ENCODE measurements at regions not wholly inside any gene's neighbourhood (a gene's known extent, or its start where the extent isn't known, plus 50 kb on each side); places are given as distances from the start of the nearest gene placed in this dataset.

DNA sequence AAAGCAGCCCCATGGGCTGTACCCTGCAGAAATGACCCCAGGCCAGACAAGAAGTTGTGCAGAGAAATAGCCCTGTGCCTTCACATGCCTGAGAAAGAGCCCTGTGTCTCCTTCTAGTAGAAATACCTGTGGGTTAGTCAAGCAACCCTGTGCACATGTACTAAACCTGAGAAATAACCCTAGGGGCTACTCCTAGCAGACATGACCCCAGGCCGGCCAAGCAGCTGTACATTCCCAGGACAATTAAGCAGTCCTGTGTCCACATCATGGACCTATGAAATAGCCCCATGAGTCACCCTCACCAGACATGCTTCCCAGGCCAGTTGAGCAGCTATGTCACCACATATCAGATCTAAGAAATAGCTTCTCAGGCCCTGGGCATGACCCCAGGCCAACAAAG lies 519.7 kb upstream of the CA10 start:
- Histone ChIP-seq H3K4me3 (ENCODE audit: low read depth, low read length, poor library complexity, severe bottlenecking) (no peak overlapping the region), H3K4me1 (ENCODE audit: insufficient read depth, low read length, poor library complexity, severe bottlenecking) (no peaks in the 10 kb centered on the region), H3K27ac (ENCODE audit: low read depth, low read length, poor library complexity, severe bottlenecking) (no peak overlapping the region), H3K36me3 (ENCODE audit: insufficient read depth, low read length, poor library complexity, severe bottlenecking) (no peaks in the 10 kb centered on the region), H3K27me3 (replicated peaks; ENCODE audit: insufficient read depth, low read depth, low read length, poor library complexity) (no peaks in the 10 kb centered on the region), H3K9me3 (ENCODE audit: low read depth, low read length, poor library complexity, severe bottlenecking) (peaks cover 19% of the 10 kb centered on the region)
- TF ChIP-seq, protein P1, sequence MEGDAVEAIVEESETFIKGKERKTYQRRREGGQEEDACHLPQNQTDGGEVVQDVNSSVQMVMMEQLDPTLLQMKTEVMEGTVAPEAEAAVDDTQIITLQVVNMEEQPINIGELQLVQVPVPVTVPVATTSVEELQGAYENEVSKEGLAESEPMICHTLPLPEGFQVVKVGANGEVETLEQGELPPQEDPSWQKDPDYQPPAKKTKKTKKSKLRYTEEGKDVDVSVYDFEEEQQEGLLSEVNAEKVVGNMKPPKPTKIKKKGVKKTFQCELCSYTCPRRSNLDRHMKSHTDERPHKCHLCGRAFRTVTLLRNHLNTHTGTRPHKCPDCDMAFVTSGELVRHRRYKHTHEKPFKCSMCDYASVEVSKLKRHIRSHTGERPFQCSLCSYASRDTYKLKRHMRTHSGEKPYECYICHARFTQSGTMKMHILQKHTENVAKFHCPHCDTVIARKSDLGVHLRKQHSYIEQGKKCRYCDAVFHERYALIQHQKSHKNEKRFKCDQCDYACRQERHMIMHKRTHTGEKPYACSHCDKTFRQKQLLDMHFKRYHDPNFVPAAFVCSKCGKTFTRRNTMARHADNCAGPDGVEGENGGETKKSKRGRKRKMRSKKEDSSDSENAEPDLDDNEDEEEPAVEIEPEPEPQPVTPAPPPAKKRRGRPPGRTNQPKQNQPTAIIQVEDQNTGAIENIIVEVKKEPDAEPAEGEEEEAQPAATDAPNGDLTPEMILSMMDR (conservative IDR thresholded peaks at IDR 0.05; ENCODE audit: low read depth, low read length) = no peak
- DNase-seq (ENCODE audit: low spot score) = no peak
- intact Hi-C loops (cut with micrococcal nuclease; ENCODE audit: unreplicated experiment) = no loop called here
- ChIA-PET CTCF (no interaction called here), POLR2A (ENCODE audit: low non-redundant PET) (no interaction called here)
- BruUV-seq (replicated peaks) = no TSS peak

DNA sequence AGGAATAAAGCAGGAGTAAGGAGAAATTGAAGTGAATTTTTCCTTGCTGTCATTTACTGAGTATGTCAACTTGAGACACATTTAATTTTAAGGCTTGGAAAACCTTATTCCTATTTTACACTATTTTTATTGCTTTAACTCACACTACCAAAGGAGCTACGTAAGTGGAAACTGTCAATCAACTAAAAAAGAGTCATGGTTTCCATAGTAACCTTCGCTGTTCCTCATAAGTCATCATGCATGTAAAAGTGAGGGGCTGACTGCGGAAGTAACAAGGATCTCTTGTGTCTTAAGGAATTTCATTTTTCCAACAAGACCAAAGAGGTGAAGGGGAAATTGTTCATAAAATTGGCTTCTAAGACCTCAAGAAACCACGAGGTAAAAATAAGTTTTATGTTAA lies 516.2 kb upstream of the CA10 start:
- no peak for DNase-seq (ENCODE audit: low spot score)
- H3K4me3 ChIP-seq (ENCODE audit: low read depth, low read length, poor library complexity, severe bottlenecking) = no peak overlapping the region
- H3K27ac ChIP-seq (ENCODE audit: low read depth, low read length, poor library complexity, severe bottlenecking) = no peak overlapping the region
- ChIA-PET POLR2A (ENCODE audit: low non-redundant PET) (no interaction called here), CTCF (no interaction called here)
- intact Hi-C loops (cut with micrococcal nuclease; ENCODE audit: unreplicated experiment) = no loop called here
- no TSS peak for BruUV-seq (replicated peaks)
- no peaks in the 10 kb centered on the region for H3K27me3 ChIP-seq (replicated peaks; ENCODE audit: insufficient read depth, low read depth, low read length, poor library complexity)
- H3K9me3 ChIP-seq (ENCODE audit: low read depth, low read length, poor library complexity, severe bottlenecking) = peaks cover 19% of the 10 kb centered on the region
- no peak for TF ChIP-seq EZH2 (IDR thresholded peaks at IDR 0.05; ENCODE audit: borderline replicate concordance, low read depth, low read length, poor library complexity, severe bottlenecking)
- TF ChIP-seq, protein P1 (conservative IDR thresholded peaks at IDR 0.05; ENCODE audit: low read depth, low read length) = no peak
- no peaks in the 10 kb centered on the region for H3K4me1 ChIP-seq (ENCODE audit: insufficient read depth, low read length, poor library complexity, severe bottlenecking)
- no peaks in the 10 kb centered on the region for H3K36me3 ChIP-seq (ENCODE audit: insufficient read depth, low read length, poor library complexity, severe bottlenecking)

DNA sequence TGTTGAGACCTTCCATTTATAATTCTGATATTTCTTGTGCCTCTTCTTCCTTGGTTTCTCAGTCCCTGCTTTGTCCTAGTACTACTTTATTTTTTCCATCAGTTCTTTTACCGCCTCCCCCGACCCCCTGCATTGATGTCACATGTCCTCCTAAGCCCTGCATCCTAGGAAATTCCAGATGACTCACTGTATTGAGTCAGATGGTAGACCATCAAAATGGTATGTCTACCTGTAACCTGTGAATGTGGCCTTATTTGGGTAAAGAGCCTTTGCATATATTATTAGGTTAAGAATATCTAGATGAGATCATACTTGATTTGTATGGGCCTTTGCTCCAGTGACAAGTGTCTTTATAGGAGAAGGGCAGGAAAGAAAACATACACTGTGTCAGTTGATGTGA lies 515.3 kb upstream of the CA10 start:
- Histone ChIP-seq H3K27me3 (replicated peaks; ENCODE audit: insufficient read depth, low read depth, low read length, poor library complexity) (no peaks in the 10 kb centered on the region), H3K4me1 (ENCODE audit: insufficient read depth, low read length, poor library complexity, severe bottlenecking) (no peaks in the 10 kb centered on the region), H3K27ac (ENCODE audit: low read depth, low read length, poor library complexity, severe bottlenecking) (no peak overlapping the region), H3K36me3 (ENCODE audit: insufficient read depth, low read length, poor library complexity, severe bottlenecking) (no peaks in the 10 kb centered on the region), H3K9me3 (ENCODE audit: low read depth, low read length, poor library complexity, severe bottlenecking) (peaks cover 10% of the 10 kb centered on the region), H3K4me3 (ENCODE audit: low read depth, low read length, poor library complexity, severe bottlenecking) (no peak overlapping the region)
- DNase-seq (ENCODE audit: low spot score) = no peak
- TF ChIP-seq EZH2 (IDR thresholded peaks at IDR 0.05; ENCODE audit: borderline replicate concordance, low read depth, low read length, poor library complexity, severe bottlenecking) = no peak
- TF ChIP-seq, protein P1 (conservative IDR thresholded peaks at IDR 0.05; ENCODE audit: low read depth, low read length) = no peak
- intact Hi-C loops (cut with micrococcal nuclease; ENCODE audit: unreplicated experiment) = no loop called here
- ChIA-PET CTCF (no interaction called here), POLR2A (ENCODE audit: low non-redundant PET) (no interaction called here)
- no TSS peak for BruUV-seq (replicated peaks)

Data from A673 (cell line).